ENCODE measurements at regions not wholly inside any gene's neighbourhood (a gene's known extent, or its start where the extent isn't known, plus 50 kb on each side); places are given as distances from the start of the nearest gene placed in this dataset.
A peak's percentile ranks its signal among the peaks of the same experiment; 100 is the strongest.

GRCh38 chr9:78123808-78124207 lies 92.2 kb upstream of the GNAQ start:
- H3K4me3 ChIP-seq: no peak overlapping the region
- TF ChIP-seq POLR2A (IDR thresholded peaks at IDR 0.05) (no peak), EP300 (IDR thresholded peaks at IDR 0.05) (no peak)
- intact Hi-C loops (cut with DNase I): no loop called here
- no peaks in the 10 kb centered on the region for H3K36me3 ChIP-seq
- DNase-seq: no peak
- H3K9me3 ChIP-seq: peaks cover 0 to 3% (median 0%) of the 10 kb centered on the region in 4 donors
- H3K27ac ChIP-seq: no peak overlapping the region
- 54 to 77% methylated on average over 1 of the region's 1 CpG for WGBS, 2 donors
- no peaks in the 10 kb centered on the region for H3K27me3 ChIP-seq
- no peaks in the 10 kb centered on the region for H3K4me1 ChIP-seq

GRCh38 chr9:78122631-78123030 lies 91.0 kb upstream of the GNAQ start:
- no peaks in the 10 kb centered on the region for H3K27me3 ChIP-seq
- no peaks in the 10 kb centered on the region for H3K4me1 ChIP-seq
- no peaks in the 10 kb centered on the region for H3K36me3 ChIP-seq
- no peak for DNase-seq
- WGBS, 2 donors: 89 to 91% methylated on average over 5 of the region's 5 CpGs
- no peak for TF ChIP-seq POLR2AphosphoS5 (IDR thresholded peaks at IDR 0.05)
- no peak overlapping the region for H3K27ac ChIP-seq
- H3K4me3 ChIP-seq: no peak overlapping the region
- intact Hi-C loops (cut with DNase I): no loop called here
- peaks cover 0 to 3% (median 0%) of the 10 kb centered on the region in 4 donors for H3K9me3 ChIP-seq

DNA sequence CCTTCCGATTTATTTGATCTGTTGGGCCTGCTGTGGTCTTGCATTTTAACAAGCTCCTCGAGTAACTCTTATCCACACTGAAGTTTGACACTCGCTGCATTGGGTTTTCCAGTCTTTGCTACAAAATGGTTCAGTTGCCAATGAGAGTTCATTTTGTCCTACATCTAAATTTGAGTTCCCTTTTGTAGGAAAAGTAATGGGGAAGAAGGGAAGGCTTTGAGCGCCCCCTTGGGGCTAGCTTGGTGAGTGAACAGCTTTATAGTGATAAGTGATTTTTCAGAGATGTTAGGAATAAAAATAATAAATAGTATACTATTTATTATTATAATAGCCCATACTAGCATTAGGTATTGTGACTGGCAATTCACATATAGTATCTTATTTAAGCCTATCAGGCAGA lies 89.9 kb upstream of the GNAQ start:
- peak; percentile 64 for DNase-seq
- no peak overlapping the region for H3K27ac ChIP-seq
- intact Hi-C loops (cut with DNase I): no loop called here
- no peak overlapping the region for H3K4me3 ChIP-seq
- H3K36me3 ChIP-seq: no peaks in the 10 kb centered on the region
- no peaks in the 10 kb centered on the region for H3K27me3 ChIP-seq
- TF ChIP-seq, protein P1, sequence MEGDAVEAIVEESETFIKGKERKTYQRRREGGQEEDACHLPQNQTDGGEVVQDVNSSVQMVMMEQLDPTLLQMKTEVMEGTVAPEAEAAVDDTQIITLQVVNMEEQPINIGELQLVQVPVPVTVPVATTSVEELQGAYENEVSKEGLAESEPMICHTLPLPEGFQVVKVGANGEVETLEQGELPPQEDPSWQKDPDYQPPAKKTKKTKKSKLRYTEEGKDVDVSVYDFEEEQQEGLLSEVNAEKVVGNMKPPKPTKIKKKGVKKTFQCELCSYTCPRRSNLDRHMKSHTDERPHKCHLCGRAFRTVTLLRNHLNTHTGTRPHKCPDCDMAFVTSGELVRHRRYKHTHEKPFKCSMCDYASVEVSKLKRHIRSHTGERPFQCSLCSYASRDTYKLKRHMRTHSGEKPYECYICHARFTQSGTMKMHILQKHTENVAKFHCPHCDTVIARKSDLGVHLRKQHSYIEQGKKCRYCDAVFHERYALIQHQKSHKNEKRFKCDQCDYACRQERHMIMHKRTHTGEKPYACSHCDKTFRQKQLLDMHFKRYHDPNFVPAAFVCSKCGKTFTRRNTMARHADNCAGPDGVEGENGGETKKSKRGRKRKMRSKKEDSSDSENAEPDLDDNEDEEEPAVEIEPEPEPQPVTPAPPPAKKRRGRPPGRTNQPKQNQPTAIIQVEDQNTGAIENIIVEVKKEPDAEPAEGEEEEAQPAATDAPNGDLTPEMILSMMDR (IDR thresholded peaks at IDR 0.05): peak in 3 of 4 experiments; percentile 20 to 33 (median 27)
- no peak for TF ChIP-seq POLR2AphosphoS5 (IDR thresholded peaks at IDR 0.05)
- TF ChIP-seq POLR2A (IDR thresholded peaks at IDR 0.05): no peak
- TF ChIP-seq EP300 (IDR thresholded peaks at IDR 0.05): no peak
- H3K4me1 ChIP-seq: no peaks in the 10 kb centered on the region
- WGBS, 2 donors: 48 to 58% methylated on average over 4 of the region's 4 CpGs
- H3K9me3 ChIP-seq: peaks cover 0 to 3% (median 0%) of the 10 kb centered on the region in 4 donors

DNA sequence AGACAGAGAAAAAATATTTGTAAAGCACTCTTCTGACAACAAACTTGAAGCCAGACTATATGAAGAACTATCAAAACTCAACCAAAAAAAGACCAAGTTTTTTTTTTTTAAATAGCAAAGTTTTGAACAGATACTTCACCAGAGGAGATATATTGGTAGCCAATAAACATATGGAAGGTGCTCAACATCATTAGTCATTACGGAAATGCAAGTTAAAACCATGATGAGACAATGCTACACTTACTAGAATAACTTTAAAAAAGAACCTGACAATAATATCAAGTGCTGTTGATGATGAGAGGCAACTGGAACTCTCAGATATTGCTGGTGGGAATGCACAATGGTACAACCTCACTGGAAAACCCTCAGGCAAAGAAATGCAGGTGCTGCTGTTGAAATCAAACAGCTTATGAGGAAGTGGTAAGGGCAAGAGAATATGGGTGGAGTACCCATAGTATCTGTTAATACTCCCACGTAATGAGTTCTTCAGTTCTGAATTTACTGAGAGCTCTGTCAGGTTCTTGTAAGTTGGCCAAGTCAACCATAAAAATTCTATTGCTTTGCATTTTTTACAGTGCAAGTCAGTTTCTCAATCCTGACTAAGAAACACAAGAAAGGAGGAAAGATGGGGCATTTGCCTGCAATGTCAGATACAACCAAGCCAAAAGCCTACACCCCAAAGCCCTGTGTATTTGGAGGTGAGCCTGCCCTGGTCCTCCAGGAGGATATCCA lies 87.3 kb upstream of the GNAQ start:
- DNase-seq: no peak
- H3K4me1 ChIP-seq: no peaks in the 10 kb centered on the region
- TF ChIP-seq POLR2A (IDR thresholded peaks at IDR 0.05) (no peak), POLR2AphosphoS5 (IDR thresholded peaks at IDR 0.05) (no peak), EP300 (IDR thresholded peaks at IDR 0.05) (no peak)
- TF ChIP-seq, protein P1 (IDR thresholded peaks at IDR 0.05): no peak
- H3K27ac ChIP-seq: no peak overlapping the region
- no peak overlapping the region for H3K4me3 ChIP-seq
- no peaks in the 10 kb centered on the region for H3K36me3 ChIP-seq
- H3K9me3 ChIP-seq: peaks cover 0 to 3% (median 0%) of the 10 kb centered on the region in 4 donors
- intact Hi-C loops (cut with DNase I): no loop called here
- WGBS, 2 donors: 20 to 46% methylated on average over 2 of the region's 2 CpGs
- H3K27me3 ChIP-seq: no peaks in the 10 kb centered on the region

DNA sequence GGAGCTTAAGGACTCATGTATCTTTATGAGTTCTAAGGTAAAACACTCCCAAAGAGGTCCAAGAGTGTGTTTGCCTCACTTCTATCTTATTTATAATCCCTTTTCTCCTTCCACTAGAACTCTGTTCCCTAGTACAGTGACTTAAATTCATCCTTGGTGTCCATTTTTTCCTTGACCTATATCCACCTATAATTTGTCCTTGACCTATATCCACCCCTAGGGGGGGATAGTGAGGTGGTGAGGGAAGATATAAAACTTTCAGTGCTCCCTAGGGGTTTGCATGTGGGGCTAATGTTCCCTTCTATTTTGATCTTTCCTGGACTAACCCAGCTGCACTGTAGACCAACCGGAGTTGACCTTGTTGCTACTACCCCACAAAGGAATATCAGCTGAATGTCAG lies 83.5 kb upstream of the GNAQ start:
- WGBS, 2 donors: 78 to 99% methylated on average over 1 of the region's 1 CpG
- intact Hi-C loops (cut with DNase I): no loop called here
- Histone ChIP-seq H3K4me3 (no peak overlapping the region), H3K36me3 (no peaks in the 10 kb centered on the region), H3K27me3 (no peaks in the 10 kb centered on the region), H3K27ac (no peak overlapping the region), H3K9me3 (no peaks in the 10 kb centered on the region), H3K4me1 (no peaks in the 10 kb centered on the region)
- TF ChIP-seq, protein P1 (IDR thresholded peaks at IDR 0.05): no peak
- TF ChIP-seq POLR2AphosphoS5 (IDR thresholded peaks at IDR 0.05): no peak
- TF ChIP-seq POLR2A (IDR thresholded peaks at IDR 0.05): no peak
- no peak for TF ChIP-seq EP300 (IDR thresholded peaks at IDR 0.05)
- DNase-seq: no peak

DNA sequence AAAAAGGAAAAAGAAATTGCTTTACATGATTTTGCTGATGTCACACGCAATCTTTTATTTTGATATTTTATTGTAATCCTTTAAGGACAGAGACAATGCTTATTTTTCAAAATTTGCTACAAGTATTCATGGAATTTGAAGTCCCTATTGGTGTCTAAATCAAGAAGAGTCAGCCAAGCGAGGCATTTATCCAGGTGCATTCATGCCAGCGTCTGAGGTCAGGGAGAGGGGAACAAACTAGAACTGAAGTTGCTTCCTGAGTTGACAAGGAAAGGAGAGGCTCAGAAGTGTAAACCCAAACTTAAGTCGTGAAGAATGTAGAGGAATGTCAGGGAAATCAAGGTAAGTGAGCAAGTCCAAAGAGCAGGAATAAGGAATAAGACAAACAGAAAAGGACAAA lies 83.0 kb upstream of the GNAQ start:
- Histone ChIP-seq H3K36me3 (no peaks in the 10 kb centered on the region), H3K9me3 (no peaks in the 10 kb centered on the region), H3K4me1 (no peaks in the 10 kb centered on the region), H3K4me3 (no peak overlapping the region), H3K27ac (no peak overlapping the region), H3K27me3 (no peaks in the 10 kb centered on the region)
- intact Hi-C loops (cut with DNase I): no loop called here
- no peak for DNase-seq
- WGBS, 2 donors: 87 to 93% methylated on average over 4 of the region's 4 CpGs
- no peak for TF ChIP-seq EP300 (IDR thresholded peaks at IDR 0.05)
- no peak for TF ChIP-seq POLR2A (IDR thresholded peaks at IDR 0.05)
- TF ChIP-seq POLR2AphosphoS5 (IDR thresholded peaks at IDR 0.05): no peak
- TF ChIP-seq, protein P1 (IDR thresholded peaks at IDR 0.05): no peak

Data from sigmoid colon (tissue), 6 donors.